Lower leg skin (tissue), 4 donors: ENCODE measurements at regions not wholly inside any gene's neighbourhood (a gene's known extent, or its start where the extent isn't known, plus 50 kb on each side); places are given as distances from the start of the nearest gene placed in this dataset.

Source experiments
- DNase-seq, 2 donors: peaks; one replicate each; pipeline ENCODE4 v3.0.0-alpha.2; 2019; ENCODE audit warnings: low spot score in 2 of 2
- H3K4me3 ChIP-seq: fragments of 200-600 bp; sonication (generic); 2 replicates; pipeline ENCODE4 v1.5.1; 2017; ENCODE audit warnings: mild to moderate bottlenecking, low read depth; ENCODE audit not compliant: poor library complexity, severe bottlenecking
- CTCF ChIP-seq, 3 donors: fragments of 450-650 bp; IDR thresholded peaks; one replicate each; pipeline ENCODE4 v1.5.1; 2016; ENCODE audit warnings: antibody characterized with exemption in 3 of 3, mild to moderate bottlenecking in 3 of 3, moderate library complexity in 2 of 3
- POLR2A ChIP-seq, 2 donors: fragments of 450-650 bp; IDR thresholded peaks; one replicate each; pipeline ENCODE4 v1.6.1; 2016 to 2017; ENCODE audit warnings: antibody characterized with exemption in 2 of 2, mild to moderate bottlenecking in 1 of 2, moderate library complexity in 1 of 2
- WGBS, 2 donors: methylation state at CpG; one replicate each; pipeline ENCODE4 v1.1.5; 2018; 5-methylcytosine and 5-hydroxymethylcytosine counted together
- intact Hi-C: fragments of 100-400 bp; cut with DNase I; formaldehyde crosslinking; loops from one replicate; pipeline ENCODE4 v1.15.0; 2023; ENCODE audit warnings: low total_unique reads

- TF ChIP-seq CTCF (IDR thresholded peaks at IDR 0.05), result no peak
- no peak for TF ChIP-seq POLR2A (IDR thresholded peaks at IDR 0.05)
- DNase-seq, result peak in 1 of 2 donors; percentile 49
- intact Hi-C loops, result no loop called here
- 67% methylated on average over 3 of the region's 3 CpGs for WGBS, 2 donors
- no peak overlapping the region for H3K4me3 ChIP-seq
Observed at GRCh38 chr1:30489737-30490389, 233.5 kb downstream of the MATN1 start.

- intact Hi-C loops, result no loop called here
- H3K4me3 ChIP-seq, result no peak overlapping the region
- no peak for TF ChIP-seq POLR2A (IDR thresholded peaks at IDR 0.05)
- no peak for TF ChIP-seq CTCF (IDR thresholded peaks at IDR 0.05)
- no peak for DNase-seq
Observed at GRCh38 chr1:30488324-30488913, 235.0 kb downstream of the MATN1 start.

DNA sequence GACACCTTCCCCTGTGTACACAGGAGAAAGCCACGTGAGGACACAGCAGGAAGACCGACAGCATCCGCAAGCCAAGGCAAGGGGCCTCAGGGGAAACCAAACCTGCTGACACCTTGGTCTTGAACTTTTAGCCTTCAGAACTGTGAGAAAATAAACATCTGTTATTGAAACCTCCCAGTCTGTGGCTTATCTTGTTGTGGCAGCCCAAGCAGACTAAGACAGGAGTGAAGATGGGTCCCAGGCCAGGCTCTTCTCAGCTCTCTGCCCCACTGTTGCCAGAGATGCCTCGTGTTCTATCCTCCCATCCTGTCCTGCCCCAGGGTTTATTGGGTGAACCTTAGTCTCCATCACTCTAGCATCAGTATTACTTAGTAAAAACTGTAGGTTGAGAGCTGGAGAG, 236.3 kb downstream of the MATN1 start:
- DNase-seq, result no peak
- no peak overlapping the region for H3K4me3 ChIP-seq
- TF ChIP-seq POLR2A (IDR thresholded peaks at IDR 0.05) (no peak), CTCF (IDR thresholded peaks at IDR 0.05) (no peak)
- intact Hi-C loops, result no loop called here
- WGBS, 2 donors, result 50 to 64% methylated on average over 4 of the region's 4 CpGs

- intact Hi-C loops, result no loop called here
- WGBS, 2 donors, result 95 to 98% methylated on average over 6 of the region's 6 CpGs
- TF ChIP-seq POLR2A (IDR thresholded peaks at IDR 0.05) (no peak), CTCF (IDR thresholded peaks at IDR 0.05) (no peak)
- no peak for DNase-seq
- no peak overlapping the region for H3K4me3 ChIP-seq
Observed at GRCh38 chr1:30485072-30485471, 238.3 kb downstream of the MATN1 start.

DNA sequence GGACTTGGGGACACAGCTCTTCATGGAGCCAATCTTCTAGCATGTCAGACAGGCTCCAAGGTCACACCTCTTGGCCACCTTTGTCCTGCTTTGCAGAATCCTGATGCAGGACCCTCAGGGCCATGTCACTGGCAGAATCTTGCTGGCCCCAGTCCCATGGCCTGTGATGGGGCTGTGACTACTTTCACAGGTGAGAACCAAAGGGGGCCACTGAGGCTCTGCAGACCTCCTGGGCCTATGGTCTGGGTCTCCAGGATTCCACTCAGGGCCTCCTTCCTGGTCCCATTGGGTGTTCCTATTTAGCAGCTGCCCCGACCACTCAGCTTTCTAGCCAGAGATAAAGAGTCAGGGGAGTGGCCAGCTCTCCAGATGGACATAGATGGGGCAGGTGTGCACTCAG, 238.7 kb downstream of the MATN1 start:
- TF ChIP-seq CTCF (IDR thresholded peaks at IDR 0.05), result no peak
- TF ChIP-seq POLR2A (IDR thresholded peaks at IDR 0.05), result no peak
- intact Hi-C loops, result no loop called here
- no peak for DNase-seq
- H3K4me3 ChIP-seq, result no peak overlapping the region
- 90 to 91% methylated on average over 1 of the region's 1 CpG for WGBS, 2 donors

- WGBS, 2 donors, result 82 to 85% methylated on average over 7 of the region's 7 CpGs
- no peak overlapping the region for H3K4me3 ChIP-seq
- no peak for TF ChIP-seq CTCF (IDR thresholded peaks at IDR 0.05)
- no peak for TF ChIP-seq POLR2A (IDR thresholded peaks at IDR 0.05)
- intact Hi-C loops, result no loop called here
- peak in 1 of 2 donors; percentile 61 for DNase-seq
Observed at GRCh38 chr1:30479575-30479974, 243.8 kb downstream of the MATN1 start.
